GM19395 (cell line): ENCODE measurements at regions not wholly inside any gene's neighbourhood (a gene's known extent, or its start where the extent isn't known, plus 50 kb on each side); places are given as distances from the start of the nearest gene placed in this dataset.
"Not testable (repeated sequence)": the region's sequence is repeated elsewhere in the genome, so short reads cannot be mapped to it uniquely, and the experiment has no call there.

ENCODE experiments used
- ATAC-seq: cut with Tn5 transposase; IDR thresholded peaks from one replicate; pipeline ENCODE4 v1.9.1; 2021; ENCODE audit warnings: mild to moderate bottlenecking, moderate library complexity; ENCODE audit not compliant: unreplicated experiment

- no peak for ATAC-seq
These were observed 135.4 kb downstream of the HMHB1 start for GRCh38 chr5:143947313-143947712.

GRCh38 chr5:143952809-143953208 lies 140.8 kb downstream of the HMHB1 start:
- no peak for ATAC-seq

GRCh38 chr5:143953851-143954250 lies 141.9 kb downstream of the HMHB1 start:
- ATAC-seq = no peak

GRCh38 chr5:143955141-143955540 lies 143.2 kb downstream of the HMHB1 start:
- ATAC-seq = no peak

GRCh38 chr5:143957455-143957854 lies 145.5 kb downstream of the HMHB1 start:
- ATAC-seq = no peak

- ATAC-seq = no peak
These were observed 150.2 kb downstream of the HMHB1 start for GRCh38 chr5:143962201-143962600.

- ATAC-seq = no peak
These were observed 153.0 kb downstream of the HMHB1 start for GRCh38 chr5:143964919-143965318.

GRCh38 chr5:143966280-143966679 lies 154.3 kb downstream of the HMHB1 start:
- no peak for ATAC-seq

GRCh38 chr5:143968071-143968878 lies 156.3 kb downstream of the HMHB1 start:
- ATAC-seq = peak; percentile 67

- ATAC-seq = no peak
These were observed 158.2 kb downstream of the HMHB1 start for GRCh38 chr5:143970159-143970558.

- no peak for ATAC-seq
These were observed 160.1 kb downstream of the HMHB1 start for GRCh38 chr5:143972068-143972467.

- ATAC-seq = no peak
These were observed 164.1 kb downstream of the HMHB1 start for GRCh38 chr5:143976055-143976454.

GRCh38 chr5:143977891-143978461 lies 166.0 kb downstream of the HMHB1 start:
- ATAC-seq = no peak

- ATAC-seq = peak; percentile 77
These were observed 167.2 kb downstream of the HMHB1 start for GRCh38 chr5:143979044-143979690.

GRCh38 chr5:143980506-143980905 lies 168.5 kb downstream of the HMHB1 start:
- ATAC-seq = no peak

GRCh38 chr5:143982957-143983356 lies 171.0 kb downstream of the HMHB1 start:
- ATAC-seq = not testable (repeated sequence)

- no peak for ATAC-seq
These were observed 174.0 kb downstream of the HMHB1 start for GRCh38 chr5:143985832-143986515.

GRCh38 chr5:143986516-143987212 lies 174.7 kb downstream of the HMHB1 start:
- ATAC-seq = no peak

- ATAC-seq = no peak
These were observed 175.3 kb downstream of the HMHB1 start for GRCh38 chr5:143987264-143987663.

GRCh38 chr5:143987751-143988560 lies 176.0 kb downstream of the HMHB1 start:
- no peak for ATAC-seq
